ENCODE measurements at regions not wholly inside any gene's neighbourhood (a gene's known extent, or its start where the extent isn't known, plus 50 kb on each side); places are given as distances from the start of the nearest gene placed in this dataset.

- TF ChIP-seq CTCF (conservative IDR thresholded peaks at IDR 0.05 in 1 of 2, IDR thresholded peaks at IDR 0.05 in 1 of 2; ENCODE audit: low read depth in 1 of 2, low read length in 2 of 2) = no peak
- TF ChIP-seq EZH2 (IDR thresholded peaks at IDR 0.05; ENCODE audit: low read length, missing control alignments) = no peak
Observed at GRCh38 chr2:133906926-133907325, 338.7 kb upstream of the NCKAP5 start.
